HG02852 (cell line): ENCODE measurements at regions not wholly inside any gene's neighbourhood (a gene's known extent, or its start where the extent isn't known, plus 50 kb on each side); places are given as distances from the start of the nearest gene placed in this dataset.

Experiments used
- ATAC-seq: cut with Tn5 transposase; IDR thresholded peaks from one replicate; pipeline ENCODE4 v1.9.1; 2021; ENCODE audit warnings: mild to moderate bottlenecking, moderate library complexity; ENCODE audit not compliant: unreplicated experiment

DNA sequence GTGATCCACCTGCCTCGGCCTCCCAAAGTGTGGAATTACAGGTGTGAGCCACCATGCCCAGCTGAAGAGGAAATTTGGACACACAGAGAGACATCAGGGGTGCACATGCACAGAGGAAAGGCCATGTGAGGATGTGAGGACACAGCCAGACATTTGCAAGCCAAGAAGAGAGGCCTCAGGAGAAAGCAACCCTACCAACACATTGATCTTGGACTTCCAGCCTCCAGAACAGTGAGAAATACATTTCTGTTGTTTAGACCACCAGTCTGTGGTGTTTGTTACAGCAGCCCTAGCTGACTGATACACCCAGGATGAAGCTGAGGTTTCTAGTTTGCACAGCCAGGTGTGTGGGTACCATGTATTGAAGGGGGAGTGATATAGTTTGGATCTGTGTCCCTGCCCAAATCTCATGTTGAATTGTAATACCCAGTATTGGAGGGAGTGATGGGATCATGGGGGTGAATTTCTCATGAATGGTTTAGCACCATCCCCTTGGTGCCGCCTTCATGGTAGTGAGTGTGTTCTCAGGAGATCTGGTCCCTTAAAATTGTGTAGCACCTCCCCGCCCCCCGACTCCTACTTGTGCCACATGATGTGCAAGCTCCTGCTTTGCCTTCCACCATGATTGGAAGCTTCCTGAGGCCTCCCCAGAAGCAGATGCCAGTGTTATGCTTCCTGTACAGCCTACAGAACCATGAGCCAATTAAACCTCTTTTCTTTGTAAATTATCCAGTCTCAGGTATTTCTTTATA lies 64.7 kb upstream of the DUSP5 start:
- ATAC-seq: no peak

GRCh38 chr10:110433740-110434139 lies 64.0 kb upstream of the DUSP5 start:
- ATAC-seq: no peak

DNA sequence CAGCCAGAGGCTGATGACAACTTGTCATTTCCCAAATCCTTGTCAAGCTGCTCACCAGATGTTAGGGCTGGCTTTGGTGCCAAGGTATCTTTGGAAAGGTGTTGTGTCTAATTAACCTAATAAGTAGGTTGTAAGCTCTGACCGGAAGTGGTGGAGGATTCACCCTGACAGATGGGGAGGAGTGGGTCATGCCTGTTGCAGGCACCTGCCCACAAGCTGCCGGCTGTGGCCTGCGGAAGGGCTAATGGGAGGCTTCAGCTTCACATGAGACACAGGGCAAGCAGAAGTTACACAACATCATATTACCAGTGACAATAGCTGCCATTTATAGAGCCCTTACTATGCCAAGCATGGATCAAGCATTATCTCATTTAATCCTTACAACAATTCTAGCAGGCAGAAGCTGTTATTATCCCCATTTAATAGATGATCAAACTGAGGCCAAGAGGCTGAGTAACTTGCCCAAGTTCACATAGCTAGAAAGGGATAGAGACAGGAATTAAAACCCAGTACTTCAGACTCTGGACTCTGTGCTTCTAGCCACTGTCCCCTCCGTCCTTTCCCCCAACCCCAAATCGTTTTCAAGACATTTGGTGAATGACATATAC lies 63.1 kb upstream of the DUSP5 start:
- ATAC-seq: no peak

- ATAC-seq: no peak
Measured at GRCh38 chr10:110436554-110437350, 61.0 kb upstream of the DUSP5 start.

DNA sequence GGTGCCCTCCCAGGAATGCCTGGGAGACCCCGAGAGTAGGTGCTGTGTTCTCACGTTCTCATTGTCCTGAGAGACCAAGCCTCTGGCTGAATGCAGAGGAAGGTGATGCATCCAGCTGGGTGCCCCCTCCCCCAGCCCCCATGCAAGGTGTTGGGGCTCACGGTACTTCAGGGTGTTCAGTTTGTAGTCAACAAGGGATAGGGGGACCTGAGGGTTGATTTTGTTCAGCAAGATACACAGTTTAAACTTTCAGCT lies 60.4 kb upstream of the DUSP5 start:
- no peak for ATAC-seq

GRCh38 chr10:110437761-110438341 lies 59.9 kb upstream of the DUSP5 start:
- ATAC-seq: no peak

DNA sequence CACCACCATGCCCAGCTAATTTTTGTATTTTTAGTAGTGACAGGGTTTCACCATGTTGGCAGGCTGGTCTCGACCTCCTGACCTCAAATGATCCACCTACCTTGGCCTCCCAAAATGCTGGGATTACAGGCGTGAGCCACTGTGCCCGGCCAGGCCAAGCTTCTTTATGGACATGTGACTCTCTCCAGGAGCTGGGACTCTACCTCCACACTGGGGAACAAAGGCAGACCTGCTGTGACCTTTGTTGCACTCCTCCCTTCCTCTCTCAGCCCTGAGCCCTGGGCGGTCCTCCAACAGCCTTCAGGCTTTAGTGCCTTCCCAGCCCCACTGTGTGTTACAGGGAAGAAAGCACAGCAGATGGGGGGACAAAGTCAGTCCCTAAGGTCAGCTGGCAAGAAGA lies 55.0 kb upstream of the DUSP5 start:
- no peak for ATAC-seq

GRCh38 chr10:110443239-110444003 lies 54.3 kb upstream of the DUSP5 start:
- ATAC-seq: no peak

DNA sequence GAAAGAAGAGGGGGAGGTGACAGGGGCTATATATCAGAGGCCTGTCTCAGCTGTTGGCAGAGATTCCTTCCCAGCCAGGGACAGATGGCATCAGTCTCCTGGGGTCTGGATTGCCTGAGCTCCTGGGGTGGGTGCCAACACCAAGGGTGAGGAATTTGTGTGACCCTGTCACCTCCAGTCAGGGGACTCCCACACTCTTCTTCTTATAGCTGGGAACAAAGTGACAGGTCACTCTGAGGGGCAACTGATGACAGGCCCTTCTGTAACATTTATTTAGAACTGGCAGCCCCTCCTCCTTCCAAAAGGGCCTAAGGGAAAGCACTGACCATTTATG lies 53.7 kb upstream of the DUSP5 start:
- no peak for ATAC-seq

DNA sequence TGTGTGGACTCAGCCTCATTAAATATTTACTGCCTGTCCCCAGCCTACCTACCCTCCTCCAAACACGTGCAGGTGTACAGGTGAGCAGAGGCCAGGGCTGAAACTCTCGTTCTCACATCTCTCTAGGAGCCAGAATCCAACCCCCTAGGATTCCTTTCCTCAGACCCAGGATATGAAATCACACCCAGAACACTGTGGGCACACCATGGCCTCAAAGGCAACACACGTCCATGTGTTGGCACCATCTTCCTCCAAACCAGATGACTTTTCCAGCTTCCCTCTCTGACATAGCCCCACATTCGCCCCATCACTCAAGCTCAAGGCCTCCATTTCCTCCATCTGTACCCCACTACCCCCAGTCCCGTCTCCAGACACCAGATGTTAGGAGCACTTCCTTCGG lies 51.8 kb upstream of the DUSP5 start:
- ATAC-seq: no peak

GRCh38 chr10:110446277-110446676 lies 51.4 kb upstream of the DUSP5 start:
- ATAC-seq: no peak

- ATAC-seq: no peak
Measured at GRCh38 chr10:110446954-110447608, 50.6 kb upstream of the DUSP5 start.

DNA sequence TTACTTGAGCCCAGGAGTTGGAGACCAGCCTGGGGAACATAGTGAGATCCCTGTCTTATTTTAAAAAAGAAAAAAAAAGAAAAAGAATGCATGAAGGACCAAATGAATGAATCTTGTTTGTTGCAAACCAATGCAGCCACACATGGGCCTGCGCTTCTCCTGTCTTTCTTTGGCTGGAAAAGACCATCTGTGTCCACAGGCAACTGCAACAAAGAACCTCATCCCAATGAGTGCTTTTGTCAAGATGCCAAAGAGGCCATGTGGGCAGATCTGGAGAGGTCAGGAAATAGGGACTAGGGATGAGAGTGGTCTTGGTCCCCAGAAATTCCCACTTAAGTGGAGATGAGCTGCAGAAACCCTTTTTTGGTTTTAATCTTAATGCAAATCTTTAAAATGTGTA lies 49.8 kb upstream of the DUSP5 start:
- no peak for ATAC-seq
